NT2/D1 (cell line): ENCODE measurements at regions not wholly inside any gene's neighbourhood (a gene's known extent, or its start where the extent isn't known, plus 50 kb on each side); places are given as distances from the start of the nearest gene placed in this dataset.

Experiments used
- SUZ12 ChIP-seq: IDR thresholded peaks from 2 replicates; pipeline ENCODE4 v1.6.1; 2011; ENCODE audit not compliant: insufficient read length, insufficient read depth; ENCODE audit errors: extremely low read depth
- YY1 ChIP-seq: IDR thresholded peaks from 2 replicates; pipeline ENCODE4 v1.6.1; 2011; ENCODE audit not compliant: insufficient read length, insufficient read depth
- ZNF274 ChIP-seq: IDR thresholded peaks from 2 replicates; pipeline ENCODE4 v1.6.1; 2011; ENCODE audit warnings: mild to moderate bottlenecking, low read depth, low read length

GRCh38 chr15:91665212-91665611 is 188.3 kb upstream of the SLCO3A1 start:
- TF ChIP-seq SUZ12 (no peak), YY1 (no peak), ZNF274 (no peak)
